ENCODE measurements at regions not wholly inside any gene's neighbourhood (a gene's known extent, or its start where the extent isn't known, plus 50 kb on each side); places are given as distances from the start of the nearest gene placed in this dataset.
"Not testable (repeated sequence)": the region's sequence is repeated elsewhere in the genome, so short reads cannot be mapped to it uniquely, and the experiment has no call there.

- not testable (repeated sequence) for DNase-seq (ENCODE audit: extremely low read depth, low read depth)
Measured at GRCh38 chr17:30663727-30664455, 160.6 kb downstream of the CRLF3 start.

GRCh38 chr17:30657148-30657547, 167.3 kb downstream of the CRLF3 start:
- H3K4me3 ChIP-seq (replicated peaks; ENCODE audit: low read depth, low read length); DNase-seq (ENCODE audit: extremely low read depth, low read depth): not testable (repeated sequence)

More at GRCh38 chr17:30663727-30664455, 160.6 kb downstream of the CRLF3 start:
- H3K4me3 ChIP-seq (replicated peaks; ENCODE audit: low read depth, low read length), result not testable (repeated sequence)

- not testable (repeated sequence) for H3K4me3 ChIP-seq (replicated peaks; ENCODE audit: low read depth, low read length); DNase-seq (ENCODE audit: extremely low read depth, low read depth)
Measured at GRCh38 chr17:30653038-30653437, 171.5 kb downstream of the CRLF3 start.

- H3K4me3 ChIP-seq (replicated peaks; ENCODE audit: low read depth, low read length); DNase-seq (ENCODE audit: extremely low read depth, low read depth): not testable (repeated sequence)
Measured at GRCh38 chr17:30650149-30650548, 172.9 kb downstream of the GOSR1 start.

- DNase-seq (ENCODE audit: extremely low read depth, low read depth); H3K4me3 ChIP-seq (replicated peaks; ENCODE audit: low read depth, low read length): not testable (repeated sequence)
Measured at GRCh38 chr17:30648015-30648620, 170.9 kb downstream of the GOSR1 start.

- not testable (repeated sequence) for DNase-seq (ENCODE audit: extremely low read depth, low read depth); H3K4me3 ChIP-seq (replicated peaks; ENCODE audit: low read depth, low read length)
Measured at GRCh38 chr17:30645875-30646274, 168.7 kb downstream of the GOSR1 start.

GRCh38 chr17:30644713-30645112, 167.5 kb downstream of the GOSR1 start:
- not testable (repeated sequence) for H3K4me3 ChIP-seq (replicated peaks; ENCODE audit: low read depth, low read length); DNase-seq (ENCODE audit: extremely low read depth, low read depth)

- H3K4me3 ChIP-seq (replicated peaks; ENCODE audit: low read depth, low read length); DNase-seq (ENCODE audit: extremely low read depth, low read depth): not testable (repeated sequence)
Measured at GRCh38 chr17:30644287-30644686, 167.1 kb downstream of the GOSR1 start.

- H3K4me3 ChIP-seq (replicated peaks; ENCODE audit: low read depth, low read length); DNase-seq (ENCODE audit: extremely low read depth, low read depth): not testable (repeated sequence)
Measured at GRCh38 chr17:30641428-30641827, 164.2 kb downstream of the GOSR1 start.

- not testable (repeated sequence) for H3K4me3 ChIP-seq (replicated peaks; ENCODE audit: low read depth, low read length); DNase-seq (ENCODE audit: extremely low read depth, low read depth)
Measured at GRCh38 chr17:30639391-30639790, 162.2 kb downstream of the GOSR1 start.

- not testable (repeated sequence) for DNase-seq (ENCODE audit: extremely low read depth, low read depth); H3K4me3 ChIP-seq (replicated peaks; ENCODE audit: low read depth, low read length)
Measured at GRCh38 chr17:30638968-30639367, 161.8 kb downstream of the GOSR1 start.

GRCh38 chr17:30631651-30632050, 154.4 kb downstream of the GOSR1 start:
- H3K4me3 ChIP-seq (replicated peaks; ENCODE audit: low read depth, low read length); DNase-seq (ENCODE audit: extremely low read depth, low read depth): not testable (repeated sequence)

- H3K4me3 ChIP-seq (replicated peaks; ENCODE audit: low read depth, low read length); DNase-seq (ENCODE audit: extremely low read depth, low read depth): not testable (repeated sequence)
Measured at GRCh38 chr17:30625380-30625779, 148.2 kb downstream of the GOSR1 start.

GRCh38 chr17:30624180-30624579, 147.0 kb downstream of the GOSR1 start:
- DNase-seq (ENCODE audit: extremely low read depth, low read depth); H3K4me3 ChIP-seq (replicated peaks; ENCODE audit: low read depth, low read length): not testable (repeated sequence)

- DNase-seq (ENCODE audit: extremely low read depth, low read depth); H3K4me3 ChIP-seq (replicated peaks; ENCODE audit: low read depth, low read length): not testable (repeated sequence)
Measured at GRCh38 chr17:30609682-30610081, 132.5 kb downstream of the GOSR1 start.
